ENCODE measurements at regions not wholly inside any gene's neighbourhood (a gene's known extent, or its start where the extent isn't known, plus 50 kb on each side); places are given as distances from the start of the nearest gene placed in this dataset.

GRCh38 chr9:73684601-73685000 lies 532.9 kb downstream of the ANXA1 start:
- no peaks in the 10 kb centered on the region for H3K9me1 ChIP-seq (ENCODE audit: insufficient read depth, low read length)
- peak overlapping the region; percentile 63 for H2AFZ ChIP-seq (replicated peaks; ENCODE audit: low read length, poor library complexity)
- dilution Hi-C loops (cut with HindIII; ENCODE audit: low sequenced_read_pairs, unreplicated experiment) (no loop called here), in situ Hi-C loops (cut with MboI; ENCODE audit: low sequenced_read_pairs) (no loop called here), intact Hi-C loops (cut with micrococcal nuclease) (loop anchor here (5.0 to 10.0 kb wide), 2 partner anchors 230 to 888 kb away; no protein-coding TSS in a partner anchor)
- no peak overlapping the region for H3K4me3 ChIP-seq (ENCODE audit: insufficient read depth, low read depth, low read length)
- no peak overlapping the region for H3K27ac ChIP-seq (ENCODE audit: insufficient read depth, low read length)
- no peak overlapping the region for H4K91ac ChIP-seq (ENCODE audit: insufficient read depth, low read depth, low read length)
- no peak overlapping the region for H3K4me2 ChIP-seq (ENCODE audit: low read depth, low read length)
- no TSS peak for BruUV-seq (replicated peaks)
- no peak overlapping the region for H3K14ac ChIP-seq (replicated peaks; ENCODE audit: low read depth, low read length)
- no peak overlapping the region for H4K8ac ChIP-seq (ENCODE audit: low read depth in 2 of 2, low read length in 2 of 2)
- H3K79me1 ChIP-seq (ENCODE audit: low read depth in 1 of 2, low read length in 2 of 2) = no peaks in the 10 kb centered on the region
- H4K5ac ChIP-seq (ENCODE audit: low read depth, low read length) = no peak overlapping the region
- no CpG with 5 or more reads among the region's 3 CpGs for WGBS, 2 experiments (ENCODE audit: extremely low coverage in 2 of 2, insufficient read length in 1 of 2)
- no peak overlapping the region for H2BK20ac ChIP-seq (ENCODE audit: low read depth, low read length)
- DNase-seq (no peak), ATAC-seq (ENCODE audit: low read depth) (no peak)
- H2BK15ac ChIP-seq (ENCODE audit: low read depth, low read length) = no peak overlapping the region
- H3K4ac ChIP-seq (ENCODE audit: low read depth, low read length) = no peak overlapping the region
- no peak overlapping the region for H3K9ac ChIP-seq (ENCODE audit: low read depth, low read length)
- ChIA-PET CTCF (no interaction called here), POLR2A (ENCODE audit: unreplicated experiment) (no interaction called here)
- no peak overlapping the region for H2AK9ac ChIP-seq (replicated peaks; ENCODE audit: low read depth, low read length, poor library complexity)
- H3K18ac ChIP-seq (ENCODE audit: low read depth, low read length) = no peak overlapping the region
- H3K27me3 ChIP-seq (ENCODE audit: control insufficient read depth, insufficient read depth, low read length) = no peaks in the 10 kb centered on the region
- no peak overlapping the region for H2BK120ac ChIP-seq (ENCODE audit: low read depth, low read length)
- H4K20me1 ChIP-seq (ENCODE audit: insufficient read depth, low read length) = no peaks in the 10 kb centered on the region
- no peaks in the 10 kb centered on the region for H3K36me3 ChIP-seq (ENCODE audit: control insufficient read depth, insufficient read depth, low read length)
- H3K4me1 ChIP-seq (ENCODE audit: control insufficient read depth, insufficient read depth, low read length) = no peaks in the 10 kb centered on the region
- no peak for TF ChIP-seq BHLHE40 (IDR thresholded peaks at IDR 0.05; ENCODE audit: low read depth, low read length)
- no peak for TF ChIP-seq USF2 (IDR thresholded peaks at IDR 0.05; ENCODE audit: low read depth, low read length)
- no peak for TF ChIP-seq CTCF (conservative IDR thresholded peaks at IDR 0.05; ENCODE audit: low read depth, low read length)
- no peak for TF ChIP-seq CHD1 (IDR thresholded peaks at IDR 0.05; ENCODE audit: low read depth, low read length)
- no peak for TF ChIP-seq MAZ (IDR thresholded peaks at IDR 0.05; ENCODE audit: borderline replicate concordance, low read depth, low read length)
- TF ChIP-seq SMC3 (IDR thresholded peaks at IDR 0.05; ENCODE audit: low read depth, low read length) = no peak
- no peak for TF ChIP-seq POLR2A (IDR thresholded peaks at IDR 0.05; ENCODE audit: low read depth, low read length)
- TF ChIP-seq RFX5 (IDR thresholded peaks at IDR 0.05; ENCODE audit: low read depth, low read length) = no peak
- no peak for TF ChIP-seq ELK1 (IDR thresholded peaks at IDR 0.05; ENCODE audit: borderline replicate concordance, low read depth, low read length)
- TF ChIP-seq RAD21 (IDR thresholded peaks at IDR 0.05; ENCODE audit: low read length) = no peak
- TF ChIP-seq MAFK (IDR thresholded peaks at IDR 0.05; ENCODE audit: low read depth, low read length) = no peak
- no peak for TF ChIP-seq FOS (IDR thresholded peaks at IDR 0.05; ENCODE audit: low read depth, low read length)
- TF ChIP-seq RCOR1 (IDR thresholded peaks at IDR 0.05; ENCODE audit: insufficient replicate concordance, low read length) = no peak
- no peak for TF ChIP-seq CEBPB (IDR thresholded peaks at IDR 0.05; ENCODE audit: low read depth, low read length)
- no peak overlapping the region for H3K56ac ChIP-seq (ENCODE audit: extremely low read depth, insufficient read depth, low read length)
- H2BK5ac ChIP-seq (ENCODE audit: low read depth, low read length, poor library complexity, severe bottlenecking) = no peak overlapping the region
- H3K9me3 ChIP-seq (ENCODE audit: control insufficient read depth, insufficient read depth, low read length) = peaks cover 4% of the 10 kb centered on the region; the same call in 1 of the 2 replicates
- no peak overlapping the region for H3K23ac ChIP-seq (ENCODE audit: low read depth, low read length)
- H2AK5ac ChIP-seq (ENCODE audit: low read depth, low read length) = no peak overlapping the region

Measured in IMR-90 (cell line).